ENCODE measurements at regions not wholly inside any gene's neighbourhood (a gene's known extent, or its start where the extent isn't known, plus 50 kb on each side); places are given as distances from the start of the nearest gene placed in this dataset.
"Not testable (repeated sequence)": the region's sequence is repeated elsewhere in the genome, so short reads cannot be mapped to it uniquely, and the experiment has no call there.

GRCh38 chr3:153559366-153559765 lies 397.3 kb downstream of the RAP2B start:
- DNase-seq, result not testable (repeated sequence)

DNA sequence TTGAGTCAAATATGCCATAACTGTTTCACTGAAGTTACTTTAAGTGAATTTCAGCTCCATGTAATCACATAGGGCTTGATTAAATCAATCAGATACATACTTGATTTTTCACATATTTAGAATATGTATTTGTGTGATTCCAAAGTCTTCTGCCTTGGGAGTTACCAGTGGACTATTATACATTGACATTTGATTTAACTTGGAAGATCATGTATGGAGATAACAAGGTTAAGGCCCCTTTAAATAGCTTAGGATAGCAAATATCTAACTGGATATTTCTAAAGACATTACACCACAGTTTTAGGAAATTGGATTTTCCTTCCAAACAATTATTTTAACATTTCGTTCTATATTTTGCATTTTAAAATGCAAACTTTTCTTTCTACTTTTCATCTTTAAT lies 405.0 kb downstream of the RAP2B start:
- no peak for DNase-seq

- no peak for DNase-seq
These were observed 405.5 kb downstream of the RAP2B start for GRCh38 chr3:153567556-153567955.

DNA sequence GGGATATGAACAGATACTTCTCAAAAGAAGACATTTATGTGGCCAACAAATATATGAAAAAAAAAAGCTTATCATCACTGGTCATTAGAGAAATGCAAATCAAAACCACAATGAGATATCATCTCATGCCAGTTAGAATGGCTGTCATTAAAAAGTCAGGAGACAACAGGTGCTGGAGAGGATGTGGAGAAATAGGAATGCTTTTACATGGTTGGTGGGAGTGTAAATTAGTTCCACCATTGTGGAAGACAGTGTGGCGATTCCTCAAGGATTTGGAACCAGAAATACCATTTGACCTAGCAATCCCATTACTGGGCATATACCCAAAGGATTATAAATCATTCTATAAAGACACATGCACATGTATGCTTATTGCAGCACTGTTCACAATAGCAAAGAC lies 408.5 kb downstream of the RAP2B start:
- DNase-seq, result not testable (repeated sequence)

GRCh38 chr3:153572165-153572564 lies 410.1 kb downstream of the RAP2B start:
- DNase-seq, result no peak

- DNase-seq, result no peak
These were observed 410.6 kb downstream of the RAP2B start for GRCh38 chr3:153572654-153573053.

- no peak for DNase-seq
These were observed 411.5 kb downstream of the RAP2B start for GRCh38 chr3:153573481-153573880.

- no peak for DNase-seq
These were observed 412.4 kb downstream of the RAP2B start for GRCh38 chr3:153574445-153574844.

GRCh38 chr3:153577059-153577736 lies 415.2 kb downstream of the RAP2B start:
- no peak for DNase-seq

DNA sequence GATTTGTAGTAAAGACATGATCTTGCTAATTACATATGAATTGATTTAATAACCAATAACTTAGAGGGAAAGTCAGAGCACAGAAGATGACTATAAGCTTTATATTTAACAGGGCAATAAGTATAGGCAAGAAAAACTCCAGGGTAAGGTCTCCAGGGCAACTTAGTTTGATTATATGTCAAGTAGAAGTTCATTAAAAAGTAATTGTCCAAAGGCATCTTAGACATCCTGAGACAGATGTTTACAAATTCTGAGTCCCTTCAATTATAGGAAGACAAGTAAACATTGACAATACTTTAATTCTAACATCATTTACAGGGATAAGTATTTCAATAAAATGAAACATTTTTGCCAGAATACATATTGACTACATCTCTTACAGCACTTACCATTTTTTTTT lies 416.0 kb downstream of the RAP2B start:
- no peak for DNase-seq

GRCh38 chr3:153590051-153590450 lies 428.0 kb downstream of the RAP2B start:
- DNase-seq, result no peak

DNA sequence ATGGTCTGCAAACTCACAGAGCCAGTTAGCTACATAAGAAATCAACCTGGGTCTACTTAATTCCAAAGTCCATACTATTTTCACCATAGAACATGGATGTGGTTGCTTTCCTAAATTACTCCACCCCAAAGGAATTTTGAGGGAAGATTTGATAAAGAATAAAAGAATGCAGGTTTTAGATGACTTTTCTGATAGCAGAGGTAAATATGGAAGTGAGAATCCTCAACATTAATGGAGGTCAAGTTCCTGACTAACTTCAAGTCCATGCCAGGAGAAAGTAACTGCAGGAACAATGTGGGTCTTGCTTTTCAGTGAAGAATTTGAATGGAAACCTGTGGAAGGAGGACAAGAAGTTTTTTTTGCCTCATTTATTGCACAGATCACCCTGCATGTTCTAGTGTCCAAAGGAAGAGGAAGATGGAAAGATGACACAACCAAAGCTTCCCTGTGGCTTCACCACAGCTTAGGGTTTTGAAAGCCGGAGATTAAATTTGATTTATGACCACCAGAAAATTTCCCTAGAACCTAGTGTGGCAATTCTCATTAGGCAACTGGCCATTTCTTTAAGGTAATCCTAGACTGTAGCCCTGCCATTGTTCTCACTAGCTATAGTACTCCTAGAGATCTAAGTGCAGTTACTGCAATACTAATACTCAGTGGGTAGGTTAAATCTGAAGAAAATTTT lies 429.7 kb downstream of the RAP2B start:
- peak; percentile 25 for DNase-seq

DNA sequence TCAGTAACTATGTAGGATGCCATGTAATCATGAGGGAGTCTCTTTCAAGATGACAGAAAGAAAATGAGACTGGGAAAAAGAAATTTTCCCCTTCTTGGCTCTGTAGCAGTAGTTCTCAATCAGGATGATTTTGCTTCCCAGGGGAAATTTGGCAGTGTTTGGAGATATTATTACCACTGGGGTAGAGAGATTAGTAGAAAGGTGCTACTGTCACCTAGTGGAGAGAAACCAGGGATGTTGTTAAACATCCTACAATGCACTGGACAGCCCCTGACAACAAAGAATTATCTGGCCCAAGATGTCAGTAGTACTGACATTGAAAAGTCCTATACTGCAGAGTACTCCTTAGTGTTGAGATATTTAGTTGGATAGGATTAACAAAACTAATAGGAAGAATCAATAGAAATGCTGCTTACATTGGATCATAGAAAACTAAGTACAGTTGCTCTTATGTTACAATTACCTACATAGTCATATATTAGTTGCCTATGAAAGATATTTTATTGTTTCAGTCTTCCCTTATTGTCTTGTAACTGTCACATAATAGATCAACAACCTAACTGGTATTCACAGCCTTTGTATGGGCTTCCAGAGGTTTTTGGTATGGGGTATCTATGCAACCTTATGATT lies 433.3 kb downstream of the RAP2B start:
- no peak for DNase-seq

DNA sequence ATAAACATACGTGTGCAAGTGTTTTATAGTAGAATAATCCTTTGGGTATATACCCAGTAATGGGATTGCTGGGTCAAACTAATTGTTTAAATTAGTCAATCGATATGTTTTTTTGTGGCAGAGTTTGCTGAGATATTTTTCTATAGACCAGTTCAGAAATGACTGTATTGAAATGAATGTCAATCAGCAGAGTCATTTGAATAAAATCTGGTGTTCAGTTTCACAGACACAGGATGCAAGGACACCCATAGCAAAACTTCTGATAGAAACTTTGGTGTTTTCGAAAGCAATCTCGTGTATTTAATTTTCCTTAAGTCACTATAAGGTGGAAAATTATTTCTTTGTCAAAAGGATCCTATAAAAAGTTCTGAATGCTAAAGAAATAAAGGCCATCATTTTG lies 434.4 kb downstream of the RAP2B start:
- no peak for DNase-seq

DNA sequence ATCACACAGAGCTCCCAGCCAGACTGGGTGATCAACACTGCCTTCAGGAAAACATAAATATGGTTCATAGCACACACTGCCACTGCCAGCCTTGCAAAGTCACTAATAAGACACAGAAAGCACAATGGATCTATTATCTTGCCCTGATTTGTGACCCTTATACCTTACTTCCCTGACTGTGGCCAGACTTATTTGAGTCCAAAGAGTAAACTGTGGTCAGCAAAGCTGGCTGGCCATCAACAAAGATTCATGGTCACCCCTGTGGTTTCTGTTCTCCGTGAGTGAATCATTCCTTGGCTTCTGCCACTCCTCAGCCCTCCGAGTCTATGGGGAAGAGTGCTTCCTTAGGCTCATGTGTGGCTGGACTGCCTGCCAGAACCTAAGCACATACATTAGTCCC lies 437.7 kb downstream of the RAP2B start:
- DNase-seq, result no peak

GRCh38 chr3:153600896-153601295 lies 438.9 kb downstream of the RAP2B start:
- no peak for DNase-seq

- no peak for DNase-seq
These were observed 439.4 kb downstream of the RAP2B start for GRCh38 chr3:153601374-153601853.

DNA sequence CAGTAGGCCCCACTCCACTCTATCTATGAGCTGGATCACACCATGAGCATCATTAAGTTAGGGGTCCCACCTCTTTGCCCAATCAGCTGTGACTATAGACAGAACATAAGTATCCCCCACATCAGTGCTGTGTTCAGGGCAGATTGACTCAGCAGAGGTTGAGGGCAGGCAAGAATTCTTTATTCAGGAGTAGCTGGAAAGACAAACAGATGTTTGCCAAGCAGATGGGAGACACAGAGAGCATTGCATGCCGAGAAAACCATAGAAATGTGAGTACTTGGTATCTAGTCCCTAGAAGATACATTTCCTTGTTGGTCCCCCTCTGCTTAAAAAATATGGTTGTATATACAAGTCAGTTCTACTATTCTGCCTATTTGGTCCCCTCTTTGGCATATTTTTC lies 440.8 kb downstream of the RAP2B start:
- no peak for DNase-seq

- no peak for DNase-seq
These were observed 452.1 kb downstream of the RAP2B start for GRCh38 chr3:153614140-153614539.

DNA sequence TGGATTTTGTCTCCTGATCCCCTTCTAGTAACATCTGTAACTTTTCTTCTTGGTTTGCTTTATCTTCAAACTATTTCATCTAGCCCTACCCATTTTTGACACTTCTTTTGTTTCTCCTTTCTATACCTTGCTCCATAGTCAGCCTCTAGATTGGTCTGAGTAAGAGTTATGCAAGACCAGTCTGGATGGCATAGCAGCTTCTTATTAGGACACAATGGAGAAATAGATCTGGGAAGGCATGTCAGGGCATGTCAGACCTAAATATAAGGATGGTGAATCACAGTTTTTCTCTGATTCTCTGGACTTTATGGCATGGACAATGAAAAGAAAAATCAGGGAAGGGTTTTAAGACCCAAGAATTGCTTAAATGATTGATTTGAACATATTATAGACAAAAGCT lies 452.5 kb downstream of the RAP2B start:
- no peak for DNase-seq

DNA sequence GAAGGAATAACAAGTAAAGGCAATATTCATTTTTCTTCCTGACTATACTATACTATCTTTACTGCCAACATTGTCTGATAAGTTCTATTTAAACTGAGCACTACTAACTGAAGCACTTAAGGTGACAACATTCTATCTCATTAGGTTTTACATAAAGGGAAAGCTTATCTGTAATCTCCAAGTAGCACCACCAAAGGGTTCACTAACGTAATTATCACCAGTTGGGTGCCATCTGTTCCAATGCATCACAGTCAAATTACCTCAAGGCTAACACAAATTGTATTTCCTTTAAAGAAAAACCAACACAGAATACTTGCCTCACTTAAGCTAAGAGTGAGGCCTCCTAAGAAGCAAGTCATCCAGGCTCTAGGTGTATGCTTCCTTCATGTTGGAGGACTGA lies 453.8 kb downstream of the RAP2B start:
- no peak for DNase-seq

GRCh38 chr3:153617463-153617862 lies 455.4 kb downstream of the RAP2B start:
- DNase-seq, result no peak

- DNase-seq, result no peak
These were observed 456.1 kb downstream of the RAP2B start for GRCh38 chr3:153618176-153618575.

DNA sequence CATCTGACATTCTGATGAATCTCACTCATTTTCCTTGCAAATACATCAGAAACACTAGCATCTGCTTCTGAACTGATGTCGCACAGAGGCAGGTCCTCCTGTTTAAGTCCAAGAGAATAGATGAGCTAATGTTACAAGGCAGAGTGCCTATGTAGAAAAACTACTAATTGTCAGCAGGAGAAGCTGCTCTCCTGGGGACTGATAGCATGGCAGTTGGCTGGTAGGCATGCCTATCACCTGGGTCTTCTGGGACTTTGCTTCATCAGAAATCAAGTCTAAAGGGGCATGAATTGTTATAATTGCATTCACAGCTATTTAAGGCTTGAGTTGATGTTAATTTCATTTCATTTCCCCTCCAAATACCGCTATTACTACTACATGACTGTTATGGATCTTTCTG lies 457.2 kb downstream of the RAP2B start:
- DNase-seq, result no peak

Data from KG1 (cell line).